T-helper 2 cell treated with Interferon-gamma antibody and Interleukin-4, amounts not matched to agents 100 ng/mL and 5 ng/mL, for 36 hours (primary cell): ENCODE measurements at regions not wholly inside any gene's neighbourhood (a gene's known extent, or its start where the extent isn't known, plus 50 kb on each side); places are given as distances from the start of the nearest gene placed in this dataset.

Experiments used
- intact Hi-C: fragments of 100-400 bp; cut with micrococcal nuclease; formaldehyde crosslinking; loops from one replicate; pipeline ENCODE4 v1.15.1; 2023

DNA sequence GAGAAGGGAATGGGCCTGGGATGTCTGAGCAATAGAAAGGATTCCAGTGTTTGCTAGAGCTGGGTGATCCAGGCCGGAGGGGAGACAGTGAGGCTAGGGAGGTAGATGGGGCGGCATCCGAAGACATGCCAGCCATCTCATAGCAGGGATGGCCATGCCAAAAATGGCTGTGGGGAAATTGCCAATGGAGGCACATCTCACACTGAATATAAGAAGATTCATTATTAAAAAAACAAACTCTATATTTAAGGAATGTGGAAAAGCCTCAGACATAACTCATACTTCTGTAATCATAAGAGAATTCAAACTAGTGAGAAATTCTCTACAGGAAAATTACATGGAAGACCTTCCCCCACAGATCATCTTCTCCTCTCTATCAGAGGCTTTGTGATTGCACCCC lies 289.2 kb downstream of the FGF9 start:
- intact Hi-C loops: no loop called here

DNA sequence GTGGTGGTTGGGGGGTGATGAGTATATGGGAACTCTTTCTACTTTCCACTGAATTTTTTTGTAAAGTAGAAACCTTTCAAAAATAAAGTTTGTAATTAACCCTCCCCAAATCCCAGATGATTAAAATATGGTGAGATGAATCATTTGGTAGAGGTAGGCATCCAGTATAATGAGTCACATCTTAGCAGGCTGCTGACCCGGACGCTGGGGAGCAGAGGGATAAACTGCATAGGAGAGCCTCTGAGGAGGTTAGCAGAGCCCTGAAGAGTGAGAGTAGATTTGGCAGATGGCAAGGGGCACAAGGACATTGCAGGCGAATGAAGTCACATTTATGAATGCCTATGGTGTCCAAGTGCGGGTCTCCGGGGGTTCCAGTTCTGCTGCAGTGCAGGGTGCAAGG lies 293.8 kb downstream of the FGF9 start:
- intact Hi-C loops: no loop called here

DNA sequence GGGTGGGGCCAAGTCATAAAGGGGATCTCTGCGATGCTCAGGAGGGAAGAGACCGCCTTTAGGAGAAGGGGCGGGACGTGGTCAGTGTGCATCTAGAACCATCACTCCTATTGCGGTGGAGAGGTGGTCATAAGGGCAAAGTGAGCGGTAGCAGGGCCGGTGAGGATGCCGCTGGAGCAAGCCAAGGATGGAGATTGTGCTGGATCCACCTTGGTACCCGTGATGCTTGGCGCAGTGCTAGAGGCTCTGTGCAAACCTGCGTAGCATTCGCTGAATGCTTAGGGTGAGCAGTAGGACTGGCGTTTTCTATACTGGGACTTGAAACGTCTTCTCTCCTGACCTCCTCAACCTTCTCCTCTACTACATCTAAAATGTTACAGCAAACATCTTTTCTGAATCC lies 294.2 kb downstream of the FGF9 start:
- intact Hi-C loops: no loop called here

DNA sequence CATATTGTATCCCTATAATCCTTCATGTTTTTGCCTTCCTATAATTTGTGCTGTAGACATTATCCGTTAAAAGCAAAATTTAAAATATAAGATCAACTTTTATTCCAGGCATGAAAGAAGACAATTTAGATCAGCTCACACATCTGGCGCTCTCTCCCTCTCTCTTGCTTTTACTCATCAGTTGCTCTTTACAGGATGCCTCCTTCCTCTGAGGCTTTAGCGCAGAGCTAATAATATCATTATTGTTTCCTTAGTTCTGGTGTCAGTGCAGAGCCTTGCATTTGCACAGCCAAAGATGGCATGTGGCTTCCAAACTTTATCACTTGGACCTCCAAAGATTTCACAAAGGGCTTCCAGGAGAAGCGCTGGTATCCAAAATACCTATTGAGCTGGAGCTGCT lies 295.1 kb downstream of the FGF9 start:
- intact Hi-C loops: no loop called here

DNA sequence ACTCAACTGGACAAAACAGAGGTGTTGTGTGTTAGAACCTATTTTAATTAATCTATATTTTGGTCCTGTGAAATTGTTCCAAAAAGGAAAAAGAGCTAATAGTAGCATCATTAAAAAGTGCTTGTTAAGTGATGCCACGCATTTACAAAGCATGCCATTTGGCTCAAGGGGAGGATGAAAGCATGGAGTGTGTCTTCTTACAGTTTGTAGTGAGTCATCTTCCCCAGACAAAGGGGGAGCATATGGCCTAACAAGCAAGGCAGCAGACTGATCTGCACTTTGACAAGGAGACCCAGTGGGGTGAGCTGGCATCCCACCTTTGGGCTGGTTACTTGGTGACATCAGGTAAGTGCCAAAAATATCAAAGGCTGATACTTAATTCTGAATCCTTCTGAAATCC lies 297.0 kb downstream of the FGF9 start:
- intact Hi-C loops: no loop called here

DNA sequence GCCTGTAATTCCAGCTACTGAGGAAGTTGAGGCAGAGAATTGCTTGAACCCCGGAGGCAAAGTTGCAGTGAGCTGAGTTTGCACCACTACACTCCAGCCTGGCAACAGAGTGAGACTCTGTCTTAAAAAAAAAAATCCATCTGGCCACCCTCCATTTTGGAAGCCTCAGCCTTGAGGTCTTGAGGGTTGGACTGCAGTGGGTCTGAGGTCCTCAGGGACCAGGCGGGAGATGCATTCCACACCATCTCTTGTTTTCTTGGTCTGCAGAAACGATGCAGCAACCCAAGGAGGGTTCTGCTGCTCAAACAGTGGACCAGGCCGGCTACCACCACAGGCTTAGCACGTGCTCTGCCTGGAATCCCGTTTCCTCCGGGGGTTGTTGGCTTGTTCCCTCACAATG lies 299.3 kb downstream of the FGF9 start:
- intact Hi-C loops: no loop called here

DNA sequence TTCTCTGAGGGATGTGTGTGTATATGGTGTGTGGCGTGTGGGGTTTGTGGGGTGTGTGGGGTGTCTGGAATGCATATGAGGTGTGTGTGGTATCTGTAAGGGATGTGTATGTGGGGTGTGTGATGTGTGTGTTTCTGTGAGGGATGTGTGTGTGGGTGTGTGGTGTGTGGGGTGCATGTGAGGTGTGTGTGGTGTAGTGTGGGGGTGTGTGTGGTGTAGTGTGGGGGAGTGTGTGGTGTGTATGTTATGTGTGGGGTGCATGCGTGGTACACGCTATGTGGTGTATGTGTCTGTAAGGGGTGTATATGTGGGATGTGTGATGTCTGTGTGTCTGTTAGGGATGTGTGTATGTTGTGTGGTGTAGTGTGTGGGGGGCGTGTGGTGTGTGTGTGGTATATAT lies 300.0 kb downstream of the FGF9 start:
- intact Hi-C loops: no loop called here

DNA sequence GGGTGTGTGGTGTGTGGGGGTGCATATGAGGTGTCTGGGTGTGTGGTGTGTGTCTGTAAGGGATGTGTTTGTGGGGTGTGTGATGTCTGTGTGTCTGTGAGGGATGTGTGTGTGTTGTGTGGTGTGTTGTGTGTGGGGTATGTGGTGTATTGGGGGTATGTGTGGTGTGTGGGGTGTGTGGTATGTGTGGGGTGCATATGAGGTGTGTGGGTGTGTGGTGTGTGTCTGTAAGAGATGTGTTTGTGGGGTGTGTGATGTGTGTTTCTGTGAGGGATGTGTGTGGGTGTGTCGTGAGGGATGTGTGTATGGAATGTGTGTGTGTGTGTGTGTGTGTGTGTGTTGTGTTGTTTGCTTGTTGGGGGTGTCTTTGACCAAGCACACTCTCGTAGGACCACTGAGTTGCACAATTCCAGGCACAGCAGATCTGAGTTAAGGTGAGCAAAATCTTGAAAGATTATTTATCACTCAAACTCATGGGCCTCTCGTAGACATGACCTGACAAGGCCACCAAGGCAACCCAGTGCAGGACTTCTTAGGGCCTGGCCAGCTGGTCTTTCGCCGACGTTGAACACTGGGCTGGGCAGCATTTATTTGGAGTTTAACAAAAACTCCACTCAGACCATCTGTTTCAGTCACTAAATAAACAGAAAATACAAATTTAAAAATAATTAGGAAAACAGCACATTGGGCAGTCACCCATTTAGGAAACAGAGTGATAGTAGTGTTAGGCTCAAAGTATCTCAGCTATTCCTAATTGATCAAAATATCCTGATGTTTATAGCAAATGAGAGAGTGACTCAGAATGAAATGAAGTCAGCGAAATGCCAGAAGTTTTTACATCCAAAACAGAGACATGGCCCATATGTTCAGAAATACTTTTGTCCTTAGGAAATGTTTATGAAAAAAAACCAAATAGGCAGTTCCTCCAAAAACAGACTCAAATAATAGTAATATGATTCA lies 301.1 kb downstream of the FGF9 start:
- intact Hi-C loops: no loop called here

DNA sequence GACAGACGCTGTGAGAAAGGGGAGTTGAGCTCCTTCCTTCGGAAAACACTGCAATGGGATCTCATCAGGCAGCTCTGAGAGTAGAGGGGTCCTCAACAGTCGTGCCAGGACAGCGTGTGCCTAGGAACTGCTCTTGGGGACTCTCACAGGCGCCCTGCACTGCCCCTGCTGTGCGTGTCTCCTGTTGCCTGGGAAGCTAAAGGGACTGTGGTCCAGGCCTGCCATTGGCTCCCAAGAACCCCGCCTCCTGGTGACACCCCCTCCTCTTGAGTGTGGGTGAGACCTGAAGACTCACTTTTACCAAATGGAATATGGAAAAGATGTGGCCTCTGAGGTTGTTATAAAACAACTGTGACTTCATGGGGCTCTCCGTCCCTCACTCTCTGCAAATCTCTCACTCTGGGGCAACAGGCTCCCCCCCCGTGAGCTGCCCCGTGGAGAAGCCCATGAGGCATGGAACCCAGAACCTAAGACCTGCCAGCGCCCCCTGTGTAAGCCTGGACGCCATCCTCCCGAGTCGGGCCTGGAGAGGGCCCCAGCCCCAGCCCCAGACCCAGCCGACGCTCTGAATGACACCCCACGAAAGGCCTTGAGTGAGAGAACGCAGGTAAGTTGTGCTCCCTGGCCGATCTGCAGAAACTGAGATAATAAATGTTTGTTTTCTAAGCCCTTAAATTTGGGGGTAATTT lies 302.7 kb downstream of the FGF9 start:
- intact Hi-C loops: no loop called here

DNA sequence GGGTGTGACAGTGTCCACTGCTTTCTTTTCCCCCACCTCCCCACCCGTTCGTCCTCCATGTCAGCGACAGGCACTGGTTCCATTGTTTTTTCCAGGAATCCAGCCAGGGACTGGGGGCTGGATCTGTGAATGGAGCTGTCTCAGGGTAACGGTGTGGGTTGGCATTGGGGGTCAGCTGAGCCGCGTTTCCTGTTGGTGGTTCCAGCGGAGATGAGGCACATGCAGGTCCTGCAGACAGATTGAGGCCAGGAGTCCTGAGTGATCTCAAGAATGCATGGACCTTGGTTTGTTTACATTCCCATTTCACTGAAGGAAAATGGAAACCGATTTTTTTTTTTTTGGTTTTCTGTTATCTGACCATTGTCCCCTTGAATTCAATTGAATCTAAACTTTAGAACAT lies 303.9 kb downstream of the FGF9 start:
- intact Hi-C loops: no loop called here

DNA sequence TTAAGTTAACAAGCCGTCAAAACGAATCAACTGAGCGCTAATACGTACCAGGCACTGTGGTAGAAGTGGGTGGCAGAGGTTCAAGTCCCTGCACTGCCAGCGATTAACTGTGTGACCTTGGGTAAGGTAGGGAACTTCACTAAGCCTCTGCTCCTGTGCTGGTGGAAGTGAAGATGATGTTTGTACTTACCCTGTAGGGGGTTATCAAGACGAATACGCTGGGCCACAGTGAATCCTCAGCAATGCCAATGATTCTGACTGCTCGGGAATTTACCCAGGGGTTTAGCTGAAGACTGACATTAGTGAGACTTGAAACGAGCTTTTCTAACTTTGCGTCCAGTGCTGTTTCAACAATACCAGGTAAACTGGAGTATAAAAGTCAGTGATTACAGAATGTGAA lies 305.3 kb downstream of the FGF9 start:
- intact Hi-C loops: no loop called here

DNA sequence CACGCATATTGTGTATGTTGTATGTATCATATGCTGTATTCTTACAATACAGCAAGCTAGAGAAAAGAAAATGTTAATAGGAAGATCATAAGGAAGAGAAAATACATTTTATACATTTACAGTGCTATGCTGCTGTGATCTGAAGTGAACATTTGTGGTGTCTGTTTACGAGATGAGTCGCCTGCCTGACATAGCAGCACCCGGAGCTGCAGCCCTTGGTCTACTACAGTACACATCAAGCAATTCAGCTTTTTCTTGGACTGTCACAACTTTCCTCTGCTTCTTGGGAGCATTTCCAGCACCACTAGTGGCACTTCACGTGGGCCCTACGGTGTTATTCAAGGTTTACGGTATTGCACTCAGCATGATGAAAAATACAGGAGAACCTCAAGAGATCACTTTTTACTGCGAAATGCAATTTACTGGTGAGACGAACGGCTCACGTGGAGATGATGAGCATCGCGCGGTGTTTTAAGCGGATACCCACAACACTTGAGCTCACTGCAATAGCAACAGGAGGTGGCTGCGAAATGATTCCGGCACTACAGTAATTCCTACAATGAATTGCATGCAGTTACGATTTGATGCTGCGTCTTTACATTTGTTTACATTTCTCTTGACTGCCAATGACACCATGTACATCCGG lies 308.4 kb downstream of the FGF9 start:
- intact Hi-C loops: no loop called here

DNA sequence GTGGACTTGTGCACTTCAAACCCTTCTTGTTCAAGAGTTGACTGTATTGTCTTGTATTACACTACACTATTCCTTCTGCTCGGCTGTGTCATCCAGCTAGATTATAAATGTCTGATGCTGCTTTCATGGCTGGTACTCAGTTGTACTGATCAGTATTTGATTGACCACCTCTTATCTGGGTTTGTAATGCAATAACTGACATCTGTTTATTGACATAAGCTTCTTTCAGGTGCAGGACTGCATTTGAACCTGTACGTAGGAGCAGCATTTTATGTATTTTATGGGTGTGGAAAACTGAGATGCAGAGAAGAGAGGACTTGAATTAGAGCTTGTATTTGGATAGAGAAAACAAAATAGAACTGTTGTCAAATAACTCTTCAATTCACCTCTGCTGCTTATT lies 309.2 kb downstream of the FGF9 start:
- intact Hi-C loops: no loop called here

DNA sequence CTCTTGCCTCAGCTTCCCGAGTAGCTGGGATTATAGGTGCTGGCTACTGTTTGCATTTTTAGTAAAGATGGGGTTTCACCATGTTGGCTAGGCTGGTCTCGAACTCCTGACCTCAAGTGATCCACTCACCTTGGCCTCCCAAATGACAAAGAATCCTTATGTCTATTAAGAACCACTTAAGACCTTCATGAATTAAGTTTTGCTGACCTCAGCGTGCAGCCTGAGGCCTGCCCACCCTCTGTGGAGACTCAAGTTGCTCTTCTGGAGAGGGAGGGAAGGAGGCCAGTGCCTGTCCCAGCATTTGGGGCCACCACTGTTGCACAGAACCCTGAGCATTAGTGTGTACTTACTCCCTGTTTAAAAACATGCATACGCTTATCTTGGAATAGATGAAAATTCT lies 313.3 kb downstream of the FGF9 start:
- intact Hi-C loops: no loop called here

DNA sequence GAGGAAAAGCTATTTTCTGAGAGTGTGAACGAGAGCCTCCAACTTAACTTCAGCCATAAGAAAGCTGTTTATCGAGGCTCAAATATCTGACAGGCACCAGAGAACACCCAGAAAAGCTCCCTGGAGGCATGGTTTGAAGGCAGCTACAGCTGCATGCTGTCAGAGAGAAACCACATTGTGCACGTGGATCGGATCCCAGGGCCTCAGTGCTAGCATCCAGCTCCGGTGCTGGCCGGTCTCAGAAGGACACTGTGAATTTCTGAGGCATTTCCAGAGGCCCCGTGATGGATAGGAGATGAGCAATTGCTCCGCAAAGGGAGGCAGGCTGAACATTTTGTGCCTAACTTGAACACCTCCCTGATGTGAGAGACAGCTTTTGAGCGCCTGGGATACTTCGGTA lies 315.7 kb downstream of the FGF9 start:
- intact Hi-C loops: no loop called here

DNA sequence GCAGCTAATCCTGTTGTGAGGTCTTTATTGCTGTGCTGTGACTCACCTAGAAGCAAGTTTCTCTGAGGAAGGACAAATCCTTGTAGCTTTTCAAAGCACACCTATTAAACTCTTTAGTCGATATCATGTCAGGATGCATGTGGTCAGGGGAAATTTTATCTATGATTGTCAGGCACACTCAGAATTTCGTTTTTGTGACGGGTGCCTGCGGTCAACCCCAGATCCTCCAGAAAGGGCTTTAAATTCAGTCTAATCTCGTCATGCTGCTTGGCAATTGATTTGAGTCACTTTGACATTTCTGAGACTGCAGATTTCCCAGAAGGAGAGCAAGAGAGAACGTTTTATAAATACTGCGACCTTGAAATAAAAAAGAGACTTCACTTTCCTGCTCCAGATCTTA lies 316.9 kb downstream of the FGF9 start:
- intact Hi-C loops: no loop called here

DNA sequence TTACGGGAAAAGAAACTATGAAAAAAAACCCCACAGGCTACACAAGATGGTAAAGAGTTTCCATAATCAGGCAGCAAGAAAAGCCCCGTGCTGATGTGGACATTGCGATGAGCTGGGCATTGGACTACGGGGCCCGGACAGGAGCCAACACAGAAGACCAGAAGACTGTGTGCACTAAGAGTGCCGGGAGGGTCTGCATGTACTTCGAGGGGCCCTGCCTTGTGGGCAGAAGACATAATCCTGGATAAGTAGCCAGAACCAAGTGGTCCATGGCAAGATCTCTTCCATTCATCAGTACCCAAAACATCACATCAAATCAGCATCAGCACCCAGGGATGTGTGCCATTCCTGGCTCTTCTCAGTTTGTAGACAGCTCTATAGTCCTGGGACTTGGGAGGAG lies 317.8 kb downstream of the FGF9 start:
- intact Hi-C loops: no loop called here

DNA sequence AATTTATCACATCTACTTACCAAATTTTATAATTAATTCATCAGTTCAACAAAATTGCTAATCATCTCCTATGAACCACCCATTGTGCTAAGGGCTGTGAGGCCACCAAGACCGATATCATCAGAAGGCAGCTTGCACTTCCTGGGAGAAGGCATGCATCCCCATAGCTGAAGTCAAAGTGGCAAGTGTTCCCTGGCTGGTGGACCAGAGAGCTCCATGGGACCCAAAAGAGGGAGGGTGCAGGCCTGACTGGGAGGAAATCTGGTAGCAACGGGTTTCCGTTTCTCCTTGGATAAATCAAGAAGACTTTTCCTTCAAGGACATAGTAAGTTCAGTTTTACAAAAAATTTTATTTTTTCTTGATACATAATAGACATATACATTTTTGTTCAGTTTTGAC lies 325.2 kb downstream of the FGF9 start:
- intact Hi-C loops: no loop called here

DNA sequence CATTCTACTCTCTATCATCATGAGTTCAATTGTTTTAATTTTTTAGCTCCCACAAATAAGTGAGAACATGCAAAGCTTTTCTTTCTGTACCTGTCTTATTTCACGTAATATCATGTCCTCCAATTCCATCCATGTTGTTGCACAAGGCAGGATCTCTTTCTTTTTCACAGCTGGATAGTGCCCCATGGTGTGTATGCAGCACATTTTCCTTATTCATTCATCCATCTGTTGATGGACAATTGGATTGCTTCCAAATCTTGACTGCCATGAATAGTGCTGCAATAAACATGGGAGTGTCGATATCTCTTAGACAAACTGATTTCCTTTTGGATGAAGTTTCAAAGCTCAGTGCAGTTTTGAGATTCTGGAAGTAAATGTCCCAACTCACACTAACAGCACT lies 326.9 kb downstream of the FGF9 start:
- intact Hi-C loops: no loop called here

DNA sequence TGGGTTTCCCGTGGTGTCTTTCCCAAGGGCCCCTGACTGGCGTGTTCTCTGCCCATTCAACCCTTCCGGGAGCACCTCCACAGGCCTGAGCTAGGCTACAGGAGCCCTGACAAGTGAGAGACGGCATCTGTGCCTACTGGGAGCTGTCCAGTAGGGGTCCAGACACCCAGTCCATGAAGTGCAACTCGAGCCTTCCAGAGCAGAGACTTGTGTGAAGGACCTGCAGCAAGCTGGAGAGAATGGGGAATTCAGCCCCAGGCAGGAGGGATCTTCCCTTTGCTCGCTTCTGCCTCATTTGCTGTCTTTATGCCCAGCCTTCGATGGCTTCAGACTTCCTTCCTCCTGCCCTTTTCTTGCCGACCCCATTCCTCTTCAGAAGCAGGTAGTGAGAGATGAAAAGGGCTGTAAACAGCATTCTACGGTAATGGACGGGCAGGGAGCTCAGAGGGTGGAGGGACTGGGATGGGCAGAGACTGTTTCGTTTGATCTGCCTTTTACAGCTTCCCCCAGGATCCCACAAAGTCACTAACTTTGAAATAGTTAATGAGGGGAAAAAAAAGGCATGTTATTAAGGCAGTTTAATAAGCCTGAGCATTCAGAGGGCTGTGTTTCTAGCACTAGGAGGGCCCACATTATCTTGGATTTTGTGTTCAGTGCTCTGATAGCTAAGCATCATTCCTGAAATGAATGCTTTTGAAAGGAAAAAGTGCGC lies 327.6 kb downstream of the FGF9 start:
- intact Hi-C loops: no loop called here

DNA sequence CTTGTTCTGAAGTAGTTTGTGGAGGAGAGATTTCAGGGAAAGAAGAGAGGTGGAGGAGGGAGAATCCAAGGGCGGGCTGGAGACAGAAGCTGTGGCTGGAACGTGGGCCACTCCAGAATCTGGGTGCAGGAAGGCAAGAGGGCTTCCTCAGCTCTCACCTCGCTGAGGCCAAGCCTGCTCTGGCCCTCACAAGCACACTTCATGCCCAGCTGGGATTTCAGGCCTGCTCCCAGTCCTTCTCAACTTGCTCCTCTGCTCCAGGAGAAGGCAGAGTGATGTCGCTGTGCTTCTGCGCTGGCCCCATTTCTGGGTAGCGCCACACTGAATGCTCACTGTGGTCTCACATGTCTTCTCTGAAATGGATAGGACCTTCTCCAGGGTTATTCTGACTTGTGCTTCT lies 328.8 kb downstream of the FGF9 start:
- intact Hi-C loops: no loop called here

DNA sequence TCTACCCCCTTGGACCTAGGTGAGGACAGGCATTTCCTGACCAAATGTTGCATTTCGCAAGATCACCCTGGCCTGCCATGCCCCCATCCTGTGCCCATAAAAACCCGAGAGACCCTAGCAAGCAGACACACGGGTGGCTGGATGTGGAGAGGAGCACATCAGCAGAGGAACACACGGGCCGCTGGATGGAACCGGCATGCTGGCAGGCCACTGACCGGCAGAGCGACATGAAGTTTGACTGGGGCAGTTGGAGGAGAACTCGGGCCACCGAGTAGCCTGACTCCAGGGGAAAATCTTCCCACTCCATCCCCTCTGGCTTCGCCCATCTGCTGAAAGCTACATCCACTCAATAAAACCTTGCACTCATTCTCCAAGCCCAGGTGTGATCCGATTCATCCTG lies 329.3 kb downstream of the FGF9 start:
- intact Hi-C loops: no loop called here
